Heart left ventricle (tissue), 16 donors: ENCODE measurements at regions not wholly inside any gene's neighbourhood (a gene's known extent, or its start where the extent isn't known, plus 50 kb on each side); places are given as distances from the start of the nearest gene placed in this dataset.

ENCODE experiments used
- ATAC-seq, 4 donors: fragments of 200-7000 bp; cut with Tn5 transposase; one replicate each; pipeline ENCODE4 v1.9.1; 2020 to 2022; ENCODE audit warnings: moderate library complexity in 4 of 4, mild to moderate bottlenecking in 3 of 4, moderate number of reproducible peaks in 1 of 4
- DNase-seq, 5 donors: peaks; one replicate each; pipeline ENCODE4 v3.0.0-alpha.2; 2020
- H3K27ac ChIP-seq, 12 donors: fragments of 200-600 bp; sonication (generic) in 4 of 12; one replicate each; pipeline versions ENCODE4 v1.5.0 to v1.8.0; 2016 to 2022; ENCODE audit warnings: mild to moderate bottlenecking in 2 of 12
- H3K27me3 ChIP-seq, 9 donors: fragments of 200-600 bp; sonication (generic) in 2 of 9; one replicate each; pipeline versions ENCODE4 v1.5.1 to v1.8.0; 2016 to 2022; ENCODE audit warnings: mild to moderate bottlenecking in 3 of 9
- H3K36me3 ChIP-seq, 9 donors: fragments of 200-600 bp; sonication (generic) in 2 of 9; one replicate each; pipeline versions ENCODE4 v1.5.0 to v1.8.0; 2018 to 2022; ENCODE audit warnings: mild to moderate bottlenecking in 2 of 9
- H3K4me1 ChIP-seq, 12 donors: fragments of 200-600 bp; sonication (generic) in 4 of 12; one replicate each; pipeline versions ENCODE4 v1.5.0 to v1.8.0; 2016 to 2022; ENCODE audit warnings: mild to moderate bottlenecking in 3 of 12
- H3K4me3 ChIP-seq, 12 donors: fragments of 200-600 bp; sonication (generic) in 4 of 12; one replicate each; pipeline versions ENCODE4 v1.5.0 to v1.8.0; 2017 to 2022; ENCODE audit warnings: mild to moderate bottlenecking in 9 of 12, moderate library complexity in 4 of 12
- H3K9me3 ChIP-seq, 12 donors: fragments of 200-600 bp; sonication (generic) in 4 of 12; one replicate each; pipeline versions ENCODE4 v1.5.0 to v1.8.0; 2016 to 2022; ENCODE audit warnings: mild to moderate bottlenecking in 1 of 12
- POLR2A ChIP-seq, 2 donors: fragments of 450-650 bp; IDR thresholded peaks; one replicate each; pipeline ENCODE4 v1.6.1; 2017; ENCODE audit warnings: antibody characterized with exemption in 2 of 2, mild to moderate bottlenecking in 2 of 2, moderate library complexity in 2 of 2
- WGBS, 4 donors: extraction: QIAGEN DNeasy Blood & Tissue Kit in 2 of 4; methylation state at CpG; one replicate each; pipeline versions ENCODE4 v1.1.5 to v1.1.7; 2013 to 2018; 5-methylcytosine and 5-hydroxymethylcytosine counted together
- intact Hi-C, 10 donors: fragments of 100-400 bp; cut with DNase I; formaldehyde crosslinking; loops; one replicate each; pipeline versions ENCODE4 v1.11.1 to v1.14.2; 2022
- TF ChIP-seq, protein P1 (sequence below), 12 donors: fragments of 200-600 bp; sonication (generic) in 4 of 12; IDR thresholded peaks; one replicate each; pipeline versions ENCODE4 v1.5.0 to v1.8.0; 2018 to 2022; ENCODE audit warnings: antibody characterized with exemption in 12 of 12, mild to moderate bottlenecking in 5 of 12
- donor health status: ischemic (EF 13 %, LVEDD 7.1; RV severe dilation, severe dysfunction).
- donor health status: healthy with polysubstance abuse.
- donor health status: DM: no; HTN: yes; CAD: no.
- donor health status: DM: no; HTN: no; CAD: no.
- donor health status: ischemic (EF 25% LVEDD 6.9; RV normal size, moderate dysfunction).
- donor health status: ischemic (EF 25% LVEDD 5.7; RV mildly dilated, moderate dysfunction).
- donor health status: healthy.
- donor health status: DM: yes; HTN: yes; CAD: no.
- donor health status: ischemic (EF 35%, LVEDD 5.7; RV mildly dilated, moderate dysfunction).
- donor health status: nonischemic (EF 11% LVEDD 7.7; RV severe dilation, severe dysfunction).
- donor health status: DM: yes; HTN: yes; CAD: no.
- donor health status: PGD.
- donor health status: ischemic (EF 29% LVEDD 5.4; RV normal size, mild dysfunction).
- donor health status: nonischemic (EF 23%, LVEDD 6.1; RV moderate dilation, normal function).

DNA sequence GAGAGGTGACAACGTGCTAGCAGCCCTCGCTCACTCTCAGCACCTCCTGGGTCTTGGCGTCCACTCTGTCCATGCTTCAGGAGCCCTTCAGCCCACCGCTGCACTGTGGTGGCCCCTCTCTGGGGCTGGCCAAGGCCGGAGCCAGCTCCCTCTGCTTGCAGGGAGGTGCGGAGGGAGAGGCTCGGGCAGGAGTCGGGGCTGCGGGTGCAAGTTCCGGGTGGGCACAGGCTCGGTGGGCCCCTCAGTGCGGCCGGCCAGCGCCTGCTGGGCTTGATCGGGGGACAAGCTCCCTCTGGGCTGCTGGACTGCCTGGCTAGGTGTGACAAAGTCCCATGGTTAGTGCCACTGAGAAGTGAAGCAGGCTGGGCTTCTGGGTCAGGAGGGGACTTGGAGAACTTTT is 245.8 kb downstream of the JRKL start:
- H3K4me1 ChIP-seq: no peaks in the 10 kb centered on the region
- H3K27me3 ChIP-seq: no peaks in the 10 kb centered on the region
- TF ChIP-seq, protein P1, sequence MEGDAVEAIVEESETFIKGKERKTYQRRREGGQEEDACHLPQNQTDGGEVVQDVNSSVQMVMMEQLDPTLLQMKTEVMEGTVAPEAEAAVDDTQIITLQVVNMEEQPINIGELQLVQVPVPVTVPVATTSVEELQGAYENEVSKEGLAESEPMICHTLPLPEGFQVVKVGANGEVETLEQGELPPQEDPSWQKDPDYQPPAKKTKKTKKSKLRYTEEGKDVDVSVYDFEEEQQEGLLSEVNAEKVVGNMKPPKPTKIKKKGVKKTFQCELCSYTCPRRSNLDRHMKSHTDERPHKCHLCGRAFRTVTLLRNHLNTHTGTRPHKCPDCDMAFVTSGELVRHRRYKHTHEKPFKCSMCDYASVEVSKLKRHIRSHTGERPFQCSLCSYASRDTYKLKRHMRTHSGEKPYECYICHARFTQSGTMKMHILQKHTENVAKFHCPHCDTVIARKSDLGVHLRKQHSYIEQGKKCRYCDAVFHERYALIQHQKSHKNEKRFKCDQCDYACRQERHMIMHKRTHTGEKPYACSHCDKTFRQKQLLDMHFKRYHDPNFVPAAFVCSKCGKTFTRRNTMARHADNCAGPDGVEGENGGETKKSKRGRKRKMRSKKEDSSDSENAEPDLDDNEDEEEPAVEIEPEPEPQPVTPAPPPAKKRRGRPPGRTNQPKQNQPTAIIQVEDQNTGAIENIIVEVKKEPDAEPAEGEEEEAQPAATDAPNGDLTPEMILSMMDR (IDR thresholded peaks at IDR 0.05): no peak
- no peak for TF ChIP-seq POLR2A (IDR thresholded peaks at IDR 0.05)
- no peak overlapping the region for H3K27ac ChIP-seq
- 87 to 99% (median 89%) methylated on average over 11 to 15 of the region's 15 CpGs for WGBS, 4 donors
- ATAC-seq: no peak
- intact Hi-C loops: no loop called here
- H3K4me3 ChIP-seq: no peak overlapping the region
- peaks cover 0 to 18% (median 4%) of the 10 kb centered on the region in 12 donors for H3K9me3 ChIP-seq
- H3K36me3 ChIP-seq: no peaks in the 10 kb centered on the region
- peak in 1 of 5 donors; percentile 58 for DNase-seq

DNA sequence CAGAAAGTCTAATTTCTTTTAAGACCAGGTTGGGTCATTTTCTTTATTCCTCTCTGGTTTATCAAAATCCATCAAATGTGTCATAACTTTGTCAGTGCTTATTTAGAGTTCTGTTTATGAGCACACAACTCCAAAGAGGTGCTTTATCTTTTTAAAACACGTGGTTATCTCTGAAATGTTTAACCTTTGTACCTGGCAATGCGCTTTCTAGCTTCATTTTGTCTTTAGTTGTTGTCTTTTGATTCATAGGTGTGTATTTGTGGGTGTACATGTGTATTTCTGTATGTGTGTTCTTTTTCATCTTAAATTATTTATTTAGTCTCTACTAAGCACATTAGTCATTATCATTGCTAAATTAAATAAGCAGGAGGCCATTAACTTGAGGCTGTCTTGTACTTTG is 251.4 kb downstream of the JRKL start:
- DNase-seq (no peak), ATAC-seq (no peak)
- 51 to 64% (median 54%) methylated on average over 2 of the region's 2 CpGs for WGBS, 4 donors
- Histone ChIP-seq H3K4me3 (no peak overlapping the region), H3K4me1 (no peaks in the 10 kb centered on the region), H3K36me3 (no peaks in the 10 kb centered on the region), H3K27me3 (no peaks in the 10 kb centered on the region), H3K9me3 (peaks cover 0 to 15% (median 8%) of the 10 kb centered on the region in 12 donors), H3K27ac (no peak overlapping the region)
- TF ChIP-seq, protein P1 (IDR thresholded peaks at IDR 0.05): no peak
- TF ChIP-seq POLR2A (IDR thresholded peaks at IDR 0.05): no peak
- intact Hi-C loops: no loop called here

DNA sequence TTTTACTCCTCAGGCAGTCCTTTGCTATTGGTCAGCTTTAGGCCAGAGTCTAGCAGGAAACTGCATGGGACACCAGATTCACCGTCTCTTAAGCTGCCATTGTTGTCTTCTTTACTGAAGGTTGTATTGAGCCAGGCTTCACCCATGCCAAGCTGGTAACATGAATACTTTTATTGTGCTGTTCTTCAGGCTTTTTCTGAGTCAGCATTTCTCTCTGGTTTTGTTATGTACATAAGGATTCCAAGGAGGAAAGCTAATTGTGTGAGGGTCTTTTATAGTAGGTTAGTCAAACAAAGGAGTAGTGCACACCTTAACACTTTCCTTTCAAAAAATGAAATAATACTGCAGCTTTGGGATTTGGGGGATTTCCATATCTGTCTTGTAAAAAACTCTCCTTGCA is 252.8 kb downstream of the JRKL start:
- Histone ChIP-seq H3K4me3 (no peak overlapping the region), H3K36me3 (no peaks in the 10 kb centered on the region), H3K9me3 (peaks cover 0 to 9% (median 0%) of the 10 kb centered on the region in 12 donors), H3K27ac (no peak overlapping the region), H3K27me3 (no peaks in the 10 kb centered on the region), H3K4me1 (no peaks in the 10 kb centered on the region)
- DNase-seq (no peak), ATAC-seq (no peak)
- intact Hi-C loops: no loop called here
- TF ChIP-seq, protein P1 (IDR thresholded peaks at IDR 0.05): no peak
- no peak for TF ChIP-seq POLR2A (IDR thresholded peaks at IDR 0.05)
- 73 to 89% (median 83%) methylated on average over 1 of the region's 1 CpG for WGBS, 4 donors

DNA sequence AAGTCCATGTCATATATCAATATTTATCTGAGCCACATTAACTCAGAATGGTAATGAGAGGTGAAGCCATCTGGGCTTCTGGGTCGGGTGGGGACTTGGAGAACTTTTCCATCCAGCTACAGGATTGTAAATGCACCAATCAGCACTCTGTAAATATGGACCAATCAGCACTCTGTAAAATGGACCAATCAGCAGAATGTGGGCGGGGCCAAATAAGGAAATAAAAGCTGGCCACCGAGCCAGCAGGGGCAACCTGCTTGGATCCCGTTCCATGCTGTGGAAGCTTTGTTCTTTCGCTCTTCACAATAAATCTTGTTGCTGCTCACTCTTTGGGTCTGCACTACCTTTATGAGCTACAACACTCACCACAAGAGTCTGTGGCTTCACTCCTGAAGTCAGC is 253.4 kb downstream of the JRKL start:
- no peaks in the 10 kb centered on the region for H3K27me3 ChIP-seq
- no peak for DNase-seq
- ATAC-seq: no peak
- H3K4me3 ChIP-seq: no peak overlapping the region
- H3K9me3 ChIP-seq: peaks cover 0 to 9% (median 0%) of the 10 kb centered on the region in 12 donors
- WGBS, 4 donors: 75 to 84% (median 81%) methylated on average over 5 of the region's 5 CpGs
- H3K36me3 ChIP-seq: no peaks in the 10 kb centered on the region
- intact Hi-C loops: no loop called here
- H3K27ac ChIP-seq: no peak overlapping the region
- H3K4me1 ChIP-seq: no peaks in the 10 kb centered on the region
- TF ChIP-seq, protein P1 (IDR thresholded peaks at IDR 0.05): no peak
- TF ChIP-seq POLR2A (IDR thresholded peaks at IDR 0.05): no peak
